ENCODE measurements at regions not wholly inside any gene's neighbourhood (a gene's known extent, or its start where the extent isn't known, plus 50 kb on each side); places are given as distances from the start of the nearest gene placed in this dataset.

- TF ChIP-seq EZH2 (IDR thresholded peaks at IDR 0.05) = no peak
- no peak for TF ChIP-seq POLR2AphosphoS5 (IDR thresholded peaks at IDR 0.05; ENCODE audit: borderline replicate concordance, low read depth, low read length)
- TF ChIP-seq FOXP2 (optimal IDR thresholded peaks at IDR 0.05; ENCODE audit: control extremely low read depth, extremely low read length, insufficient read depth) = no peak
These were observed 154.7 kb downstream of the BEND2 start for GRCh38 chrX:18065956-18066355.
